NCI-H2029 (cell line): ENCODE measurements at regions not wholly inside any gene's neighbourhood (a gene's known extent, or its start where the extent isn't known, plus 50 kb on each side); places are given as distances from the start of the nearest gene placed in this dataset.

Source experiments
- DNase-seq: peaks from one replicate; lab custom pipeline; 2025; lab: John Stamatoyannopoulos, UW

- no peak for DNase-seq
Observed at GRCh38 chr5:82849885-82850284, 227.3 kb downstream of the TMEM167A start.

DNA sequence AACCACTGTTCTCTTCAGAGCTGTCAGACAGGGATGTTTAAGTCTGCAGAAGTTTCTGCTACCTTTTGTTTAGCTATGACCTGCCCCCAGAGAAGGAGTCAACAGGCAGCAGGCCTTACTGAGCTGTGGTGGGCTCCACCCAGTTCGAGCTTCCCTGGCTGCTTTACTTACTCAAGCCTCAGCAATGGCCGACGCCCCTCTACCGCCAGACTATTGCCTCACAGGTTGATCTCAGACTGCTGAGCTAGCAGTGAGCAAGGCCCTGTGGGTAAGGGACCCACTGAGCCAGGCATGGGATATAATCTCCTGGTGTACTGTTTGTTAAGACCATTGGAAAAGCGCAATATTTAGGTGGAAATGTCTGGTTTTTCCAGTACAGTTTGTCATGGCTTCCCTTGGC lies 229.6 kb downstream of the TMEM167A start:
- DNase-seq = no peak

GRCh38 chr5:82839881-82840280 lies 237.3 kb downstream of the TMEM167A start:
- DNase-seq = no peak

GRCh38 chr5:82835488-82835887 lies 241.7 kb downstream of the TMEM167A start:
- no peak for DNase-seq

DNA sequence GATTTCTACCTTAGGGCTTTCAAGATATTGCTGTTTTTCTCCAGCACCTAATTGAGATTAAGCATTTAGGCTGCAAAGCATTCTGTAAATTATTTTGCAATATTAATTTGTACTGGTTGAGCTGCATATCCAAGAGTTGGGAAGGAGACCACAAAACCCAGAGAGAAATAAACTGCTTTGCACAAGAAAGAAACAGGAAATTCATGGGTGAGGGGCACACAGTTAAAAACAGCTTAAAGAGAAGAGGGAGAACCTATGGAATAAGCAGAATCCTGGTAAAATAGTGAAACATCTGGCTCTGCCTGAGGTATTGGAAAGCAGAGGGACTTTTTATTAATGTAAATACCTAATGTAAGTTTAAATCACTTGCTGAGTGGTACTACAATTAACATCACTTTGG lies 243.0 kb downstream of the TMEM167A start:
- no peak for DNase-seq

DNA sequence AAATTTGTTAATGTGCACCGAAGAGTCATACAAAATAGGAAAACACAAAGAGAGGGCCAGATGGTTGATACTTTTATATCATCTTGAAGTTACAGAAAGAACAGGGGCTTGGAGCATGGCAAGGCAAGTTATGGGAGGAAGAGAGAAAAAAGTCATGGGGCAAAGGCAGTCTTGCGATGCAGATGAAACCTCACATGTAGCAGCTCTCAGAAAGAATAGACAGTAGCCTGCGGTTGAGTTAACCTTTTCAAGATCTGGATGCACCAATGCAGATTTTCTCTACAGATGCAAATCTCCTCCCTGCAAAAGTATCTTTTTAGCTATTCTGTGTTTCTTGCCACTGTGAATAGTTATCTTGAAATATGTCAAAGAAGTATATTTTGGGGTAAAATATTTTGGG lies 243.9 kb downstream of the TMEM167A start:
- no peak for DNase-seq

GRCh38 chr5:82832445-82832844 lies 244.7 kb downstream of the TMEM167A start:
- DNase-seq = no peak

DNA sequence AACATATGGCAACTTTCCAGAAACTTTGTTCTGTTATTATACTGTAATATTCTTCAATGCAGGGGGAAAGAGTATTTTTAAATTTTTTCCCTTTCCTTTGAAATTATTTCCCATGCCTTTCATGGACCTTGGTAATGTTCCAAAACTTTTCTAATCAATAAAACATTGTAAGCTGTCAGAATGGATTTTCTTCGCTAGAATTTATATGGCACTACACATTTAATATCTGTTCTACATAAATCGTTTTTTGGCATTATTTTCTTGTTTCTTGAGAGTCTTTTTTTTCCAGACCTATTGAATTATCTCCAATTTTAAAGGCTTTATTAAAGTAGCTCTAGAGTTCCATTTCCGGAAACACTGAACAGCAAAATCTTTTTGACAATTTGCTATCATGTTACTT lies 249.0 kb downstream of the TMEM167A start:
- no peak for DNase-seq

DNA sequence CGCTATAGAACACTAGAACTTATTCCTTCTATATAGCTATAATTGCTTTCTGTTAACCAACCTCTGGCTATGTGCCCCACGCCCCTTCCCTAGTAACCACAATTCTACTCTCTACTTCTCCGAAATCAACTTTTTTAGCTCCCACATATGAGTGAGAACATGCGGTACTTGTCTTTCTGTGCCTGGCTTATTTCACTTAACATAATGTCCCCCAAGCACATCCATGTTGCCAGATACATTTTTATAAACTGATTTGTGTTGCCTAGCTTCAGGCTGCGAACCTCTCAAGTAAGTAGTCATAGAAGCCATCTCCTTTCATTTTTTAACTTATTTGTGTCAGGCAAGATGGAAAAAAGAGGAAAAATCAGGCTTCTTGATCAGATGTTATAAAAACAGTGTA lies 249.5 kb downstream of the TMEM167A start:
- no peak for DNase-seq

DNA sequence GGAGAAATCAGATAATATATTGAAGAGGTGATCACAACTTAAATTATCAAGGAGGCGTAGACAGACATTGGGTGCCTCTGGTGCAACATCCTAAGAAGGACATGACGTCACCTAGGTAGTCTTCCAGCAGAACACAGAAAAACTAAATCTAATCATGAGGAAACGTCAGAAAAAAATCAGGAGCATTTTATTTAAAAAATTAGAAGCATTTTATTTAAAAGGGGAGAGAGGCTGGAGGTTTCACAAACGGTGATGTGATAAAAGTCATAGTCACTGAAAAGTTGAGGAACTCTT lies 254.6 kb downstream of the TMEM167A start:
- no peak for DNase-seq

- no peak for DNase-seq
Observed at GRCh38 chr5:82821846-82822633, 255.2 kb downstream of the TMEM167A start.

- no peak for DNase-seq
Observed at GRCh38 chr5:82820961-82821845, 256.0 kb downstream of the TMEM167A start.

DNA sequence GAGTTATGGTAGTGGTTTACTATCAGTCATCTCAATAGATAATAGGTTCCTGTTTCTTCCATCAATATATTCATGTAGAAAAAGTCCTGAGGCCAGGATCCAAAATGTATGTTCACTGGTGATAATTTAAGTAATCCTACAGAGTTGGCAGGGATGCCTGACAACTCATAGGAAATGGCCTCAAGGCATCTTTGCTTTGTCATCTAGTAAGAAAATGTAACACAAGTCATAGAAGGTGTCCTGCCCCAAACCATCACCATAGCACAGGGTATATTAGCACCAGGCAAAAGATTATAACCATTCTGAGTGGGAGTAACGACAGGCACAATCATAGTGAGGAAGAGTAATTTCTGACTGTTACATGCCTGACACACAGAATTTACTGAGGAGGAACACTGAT lies 257.0 kb downstream of the TMEM167A start:
- DNase-seq = no peak

- DNase-seq = no peak
Observed at GRCh38 chr5:82817897-82818676, 259.1 kb downstream of the TMEM167A start.

DNA sequence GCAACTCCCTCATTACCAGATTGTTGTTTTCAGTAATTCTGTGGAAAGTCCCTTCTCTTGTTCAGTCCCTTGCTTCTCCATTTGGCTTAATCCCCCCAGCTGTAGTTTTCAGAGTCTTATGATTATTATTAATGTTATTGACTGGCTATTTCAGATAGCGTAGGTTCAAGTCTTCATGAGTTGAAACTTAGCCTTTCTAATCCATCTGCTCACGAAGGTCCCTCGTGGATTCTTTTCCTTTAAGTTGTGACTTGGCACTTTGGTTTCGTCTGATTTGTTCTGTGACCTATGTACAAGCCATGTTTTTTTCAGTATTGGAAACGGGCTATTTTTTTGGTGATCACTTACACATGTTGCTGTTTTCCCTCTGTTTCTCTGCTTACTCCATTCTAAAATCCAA lies 260.3 kb downstream of the TMEM167A start:
- DNase-seq = no peak

GRCh38 chr5:82815871-82816270 lies 261.3 kb downstream of the TMEM167A start:
- DNase-seq = no peak

GRCh38 chr5:82813861-82814260 lies 263.3 kb downstream of the TMEM167A start:
- DNase-seq = no peak

DNA sequence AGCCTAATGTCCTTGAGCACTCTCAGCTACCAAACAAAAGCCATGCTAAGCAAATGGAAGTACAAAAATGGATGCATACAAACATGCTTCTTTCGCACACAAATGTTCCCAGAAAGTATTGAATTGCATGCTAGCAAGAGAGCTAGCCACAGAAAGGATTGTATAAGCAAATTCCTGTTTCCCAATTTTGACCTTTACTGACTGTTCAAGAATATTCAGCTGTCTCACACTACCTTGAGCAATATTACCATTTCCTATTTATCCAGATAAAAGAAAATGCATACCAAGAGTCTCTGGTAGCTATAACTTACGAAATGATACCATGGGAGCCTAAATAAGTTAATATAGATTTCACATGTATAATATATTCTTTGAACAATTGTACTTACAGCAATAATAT lies 264.6 kb downstream of the TMEM167A start:
- DNase-seq = no peak

DNA sequence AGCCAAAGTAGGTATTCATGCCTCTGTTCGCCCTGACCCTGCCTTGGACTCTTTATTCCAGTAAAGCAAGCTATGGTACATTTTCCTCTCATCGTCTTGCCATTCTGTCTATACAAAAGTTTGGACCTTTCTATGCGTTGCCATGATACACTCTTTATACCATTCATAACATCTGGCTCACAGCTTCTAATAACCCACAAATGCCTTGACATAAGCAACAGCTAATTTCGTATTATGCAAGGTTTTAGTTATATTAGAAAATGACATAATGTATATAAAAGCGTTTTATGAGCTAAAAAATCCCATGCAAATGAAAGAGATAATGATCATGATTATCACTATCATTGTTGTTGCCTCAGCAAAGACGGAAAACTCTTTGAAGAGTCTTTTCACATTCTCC lies 265.7 kb downstream of the TMEM167A start:
- no peak for DNase-seq

- DNase-seq = no peak
Observed at GRCh38 chr5:82809420-82810143, 267.6 kb downstream of the TMEM167A start.

DNA sequence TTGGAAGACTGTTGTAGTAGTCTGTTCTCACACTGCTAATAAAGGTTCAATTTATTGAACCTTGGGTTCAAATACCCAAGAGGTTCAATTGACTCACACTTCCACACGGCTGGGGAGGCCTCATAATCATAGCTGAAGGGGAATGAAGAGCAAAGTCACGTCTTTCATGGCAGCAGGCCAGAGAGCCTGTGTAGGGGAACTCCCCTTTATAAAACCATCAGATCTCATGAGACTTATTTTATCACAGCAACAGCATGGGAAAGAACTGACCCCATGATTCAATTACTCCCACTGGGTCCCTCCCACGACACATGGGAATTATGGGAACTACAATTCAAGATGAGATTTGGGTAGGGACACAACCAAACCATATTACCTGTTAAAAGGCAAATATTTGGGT lies 268.2 kb downstream of the TMEM167A start:
- DNase-seq = no peak

DNA sequence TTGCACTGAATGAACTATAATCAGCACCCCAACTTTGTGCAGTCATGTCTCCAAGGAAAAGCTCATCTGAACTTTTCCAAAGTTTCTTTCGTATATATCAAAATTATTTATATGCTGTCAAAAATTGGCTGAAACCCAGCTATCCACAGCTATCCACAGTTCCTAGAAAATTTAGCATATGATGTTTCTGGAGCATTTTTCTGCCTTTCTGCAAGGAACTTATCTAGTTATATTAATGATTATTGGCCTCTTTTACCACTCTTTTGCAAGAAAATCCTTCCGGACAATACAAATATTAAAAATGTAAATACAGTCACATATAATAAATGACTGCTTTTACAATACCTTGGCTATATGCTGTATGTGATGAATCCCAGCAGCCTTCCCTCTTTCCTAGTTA lies 270.2 kb downstream of the TMEM167A start:
- no peak for DNase-seq
